H1 (cell line): ENCODE measurements at regions not wholly inside any gene's neighbourhood (a gene's known extent, or its start where the extent isn't known, plus 50 kb on each side); places are given as distances from the start of the nearest gene placed in this dataset.

Experiments
- CTBP2 ChIP-seq: IDR thresholded peaks from 2 replicates; pipeline ENCODE4 v1.7.0; 2011; ENCODE audit warnings: borderline replicate concordance, mild to moderate bottlenecking, moderate library complexity, mixed read lengths, low read length; ENCODE audit not compliant: insufficient read depth, insufficient read length

GRCh38 chr1:177833631-177834030 lies 136.2 kb downstream of the SEC16B start (continued):
- TF ChIP-seq CTBP2 = no peak
